Pons (tissue), 1 donor: ENCODE measurements at regions not wholly inside any gene's neighbourhood (a gene's known extent, or its start where the extent isn't known, plus 50 kb on each side); places are given as distances from the start of the nearest gene placed in this dataset.
"Not testable (repeated sequence)": the region's sequence is repeated elsewhere in the genome, so short reads cannot be mapped to it uniquely, and the experiment has no call there.

Experiments used
- DNase-seq: peaks from one replicate; pipeline ENCODE4 v3.0.0-alpha.2; 2016; ENCODE audit warnings: low spot score

- DNase-seq: not testable (repeated sequence)
Measured at GRCh38 chr2:67195327-67195726, 201.8 kb upstream of the ETAA1 start.

- no peak for DNase-seq
Measured at GRCh38 chr2:67201521-67201920, 195.6 kb upstream of the ETAA1 start.

GRCh38 chr2:67204349-67204748 is 192.8 kb upstream of the ETAA1 start:
- no peak for DNase-seq

GRCh38 chr2:67208887-67209500 is 188.1 kb upstream of the ETAA1 start:
- no peak for DNase-seq

GRCh38 chr2:67210430-67210829 is 186.7 kb upstream of the ETAA1 start:
- no peak for DNase-seq

GRCh38 chr2:67212203-67212602 is 184.9 kb upstream of the ETAA1 start:
- no peak for DNase-seq

- DNase-seq: no peak
Measured at GRCh38 chr2:67213270-67213670, 183.9 kb upstream of the ETAA1 start.

- no peak for DNase-seq
Measured at GRCh38 chr2:67213677-67214402, 183.3 kb upstream of the ETAA1 start.

GRCh38 chr2:67214585-67215185 is 182.4 kb upstream of the ETAA1 start:
- DNase-seq: no peak

- peak; percentile 11 for DNase-seq
Measured at GRCh38 chr2:67215214-67216055, 181.7 kb upstream of the ETAA1 start.

GRCh38 chr2:67216103-67216502 is 181.0 kb upstream of the ETAA1 start:
- DNase-seq: no peak

GRCh38 chr2:67216881-67217280 is 180.3 kb upstream of the ETAA1 start:
- no peak for DNase-seq

- no peak for DNase-seq
Measured at GRCh38 chr2:67217398-67217797, 179.7 kb upstream of the ETAA1 start.

GRCh38 chr2:67218056-67218455 is 179.1 kb upstream of the ETAA1 start:
- DNase-seq: no peak

GRCh38 chr2:67219651-67220050 is 177.5 kb upstream of the ETAA1 start:
- no peak for DNase-seq

GRCh38 chr2:67221266-67221665 is 175.9 kb upstream of the ETAA1 start:
- DNase-seq: no peak

- DNase-seq: no peak
Measured at GRCh38 chr2:67225287-67225973, 171.7 kb upstream of the ETAA1 start.

GRCh38 chr2:67229706-67230105 is 167.4 kb upstream of the ETAA1 start:
- no peak for DNase-seq

GRCh38 chr2:67232936-67233335 is 164.2 kb upstream of the ETAA1 start:
- DNase-seq: no peak

- peak; percentile 30 for DNase-seq
Measured at GRCh38 chr2:67234440-67234839, 162.7 kb upstream of the ETAA1 start.

GRCh38 chr2:67237288-67237687 is 159.8 kb upstream of the ETAA1 start:
- no peak for DNase-seq

- no peak for DNase-seq
Measured at GRCh38 chr2:67240507-67240906, 156.6 kb upstream of the ETAA1 start.
